Heart left ventricle (tissue), 13 donors: ENCODE measurements at regions not wholly inside any gene's neighbourhood (a gene's known extent, or its start where the extent isn't known, plus 50 kb on each side); places are given as distances from the start of the nearest gene placed in this dataset.

Source experiments
- POLR2A ChIP-seq, 2 donors: fragments of 450-650 bp; IDR thresholded peaks; one replicate each; pipeline ENCODE4 v1.6.1; 2017; ENCODE audit warnings: antibody characterized with exemption in 2 of 2, mild to moderate bottlenecking in 2 of 2, moderate library complexity in 2 of 2
- TF ChIP-seq, protein P1 (sequence below), 12 donors: fragments of 200-600 bp; sonication (generic) in 4 of 12; IDR thresholded peaks; one replicate each; pipeline versions ENCODE4 v1.5.0 to v1.8.0; 2018 to 2022; ENCODE audit warnings: antibody characterized with exemption in 12 of 12, mild to moderate bottlenecking in 5 of 12
- donor health status: ischemic (EF 13 %, LVEDD 7.1; RV severe dilation, severe dysfunction).
- donor health status: DM: no; HTN: yes; CAD: no.
- donor health status: DM: no; HTN: no; CAD: no.
- donor health status: ischemic (EF 25% LVEDD 6.9; RV normal size, moderate dysfunction).
- donor health status: ischemic (EF 25% LVEDD 5.7; RV mildly dilated, moderate dysfunction).
- donor health status: ischemic (EF 35%, LVEDD 5.7; RV mildly dilated, moderate dysfunction).
- donor health status: nonischemic (EF 11% LVEDD 7.7; RV severe dilation, severe dysfunction).
- donor health status: DM: yes; HTN: yes; CAD: no.
- donor health status: PGD.
- donor health status: ischemic (EF 29% LVEDD 5.4; RV normal size, mild dysfunction).
- donor health status: nonischemic (EF 23%, LVEDD 6.1; RV moderate dilation, normal function).

DNA sequence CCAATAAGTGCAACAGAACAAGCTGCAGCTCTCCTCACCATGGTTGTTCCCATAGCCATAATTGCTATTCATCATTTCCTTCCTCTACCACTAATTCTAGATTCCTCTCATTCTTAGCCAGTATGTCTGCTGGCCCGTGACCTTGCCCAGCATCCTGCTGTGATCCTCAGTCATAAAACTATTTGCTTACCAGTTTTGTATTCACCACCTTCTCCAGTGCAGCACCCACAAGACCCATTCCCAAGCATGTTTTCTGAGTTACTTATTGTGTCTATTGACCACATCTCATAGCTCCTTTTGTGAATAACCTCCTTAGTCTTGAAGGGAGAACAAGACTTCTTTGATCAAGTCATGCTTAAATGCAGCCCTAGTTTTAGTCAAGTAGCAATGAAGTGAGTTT, 488.0 kb upstream of the CTNND2 start:
- TF ChIP-seq, protein P1, sequence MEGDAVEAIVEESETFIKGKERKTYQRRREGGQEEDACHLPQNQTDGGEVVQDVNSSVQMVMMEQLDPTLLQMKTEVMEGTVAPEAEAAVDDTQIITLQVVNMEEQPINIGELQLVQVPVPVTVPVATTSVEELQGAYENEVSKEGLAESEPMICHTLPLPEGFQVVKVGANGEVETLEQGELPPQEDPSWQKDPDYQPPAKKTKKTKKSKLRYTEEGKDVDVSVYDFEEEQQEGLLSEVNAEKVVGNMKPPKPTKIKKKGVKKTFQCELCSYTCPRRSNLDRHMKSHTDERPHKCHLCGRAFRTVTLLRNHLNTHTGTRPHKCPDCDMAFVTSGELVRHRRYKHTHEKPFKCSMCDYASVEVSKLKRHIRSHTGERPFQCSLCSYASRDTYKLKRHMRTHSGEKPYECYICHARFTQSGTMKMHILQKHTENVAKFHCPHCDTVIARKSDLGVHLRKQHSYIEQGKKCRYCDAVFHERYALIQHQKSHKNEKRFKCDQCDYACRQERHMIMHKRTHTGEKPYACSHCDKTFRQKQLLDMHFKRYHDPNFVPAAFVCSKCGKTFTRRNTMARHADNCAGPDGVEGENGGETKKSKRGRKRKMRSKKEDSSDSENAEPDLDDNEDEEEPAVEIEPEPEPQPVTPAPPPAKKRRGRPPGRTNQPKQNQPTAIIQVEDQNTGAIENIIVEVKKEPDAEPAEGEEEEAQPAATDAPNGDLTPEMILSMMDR (IDR thresholded peaks at IDR 0.05) = no peak
- TF ChIP-seq POLR2A (IDR thresholded peaks at IDR 0.05) = no peak
